ENCODE measurements at regions not wholly inside any gene's neighbourhood (a gene's known extent, or its start where the extent isn't known, plus 50 kb on each side); places are given as distances from the start of the nearest gene placed in this dataset.

GRCh38 chr13:53694814-53695532 lies 666.4 kb downstream of the OLFM4 start:
- peak; percentile 51 for TF ChIP-seq CTCF (conservative IDR thresholded peaks at IDR 0.05)
- peak overlapping the region; percentile 64 for H3K27ac ChIP-seq (ENCODE audit: low read depth, low read length)
- Mint-ChIP-seq H3K9me3 (peaks cover 3% of the 10 kb centered on the region), H3K27ac (no peak overlapping the region), H3K36me3 (ENCODE audit: low read depth) (no peaks in the 10 kb centered on the region), H3K4me1 (no peaks in the 10 kb centered on the region), H3K27me3 (ENCODE audit: insufficient read depth) (no peaks in the 10 kb centered on the region), H3K4me3 (no peak overlapping the region)
- WGBS, 2 experiments (ENCODE audit: insufficient coverage in 1 of 2, insufficient read length in 1 of 2), result 78 to 80% methylated on average over 1 to 2 of the region's 2 CpGs
- H3K4me3 ChIP-seq (ENCODE audit: low read length), result no peak overlapping the region
- H3K9ac ChIP-seq (ENCODE audit: extremely low read depth, low read length, poor library complexity, severe bottlenecking), result no peak overlapping the region
- no peaks in the 10 kb centered on the region for H3K36me3 ChIP-seq (ENCODE audit: control insufficient read depth, insufficient read depth, low read length)
- H3K27me3 ChIP-seq (ENCODE audit: control insufficient read depth, insufficient read depth, low read length, poor library complexity, severe bottlenecking), result no peaks in the 10 kb centered on the region
- peak; percentile 52 for DNase-seq
- no peaks in the 10 kb centered on the region for H3K4me1 ChIP-seq (ENCODE audit: control insufficient read depth, insufficient read depth, low read length)
- no peaks in the 10 kb centered on the region for H3K9me3 ChIP-seq (ENCODE audit: control insufficient read depth, low read length)

GRCh38 chr13:53703371-53704080 lies 674.9 kb downstream of the OLFM4 start:
- no peaks in the 10 kb centered on the region for H3K36me3 Mint-ChIP-seq (ENCODE audit: low read depth)
- no peak for DNase-seq
- peaks cover 2% of the 10 kb centered on the region for H3K27me3 Mint-ChIP-seq (ENCODE audit: insufficient read depth)
- H3K4me1 Mint-ChIP-seq, result peaks cover 2% of the 10 kb centered on the region
- no peak overlapping the region for H3K27ac ChIP-seq (ENCODE audit: low read depth, low read length)
- H3K27ac Mint-ChIP-seq, result no peak overlapping the region
- no peaks in the 10 kb centered on the region for H3K36me3 ChIP-seq (ENCODE audit: control insufficient read depth, insufficient read depth, low read length)
- no peaks in the 10 kb centered on the region for H3K9me3 Mint-ChIP-seq
- WGBS, 2 experiments (ENCODE audit: insufficient coverage in 1 of 2, insufficient read length in 1 of 2), result no CpG with 5 or more reads among the region's 2 CpGs
- H3K4me1 ChIP-seq (ENCODE audit: control insufficient read depth, insufficient read depth, low read length), result no peaks in the 10 kb centered on the region
- no peaks in the 10 kb centered on the region for H3K9me3 ChIP-seq (ENCODE audit: control insufficient read depth, low read length)
- H3K4me3 ChIP-seq (ENCODE audit: low read length), result no peak overlapping the region
- TF ChIP-seq CTCF (conservative IDR thresholded peaks at IDR 0.05), result no peak
- H3K9ac ChIP-seq (ENCODE audit: extremely low read depth, low read length, poor library complexity, severe bottlenecking), result no peak overlapping the region
- no peaks in the 10 kb centered on the region for H3K27me3 ChIP-seq (ENCODE audit: control insufficient read depth, insufficient read depth, low read length, poor library complexity, severe bottlenecking)
- no peak overlapping the region for H3K4me3 Mint-ChIP-seq

GRCh38 chr13:53719281-53719680 lies 690.7 kb downstream of the OLFM4 start:
- Histone ChIP-seq H3K36me3 (ENCODE audit: control insufficient read depth, insufficient read depth, low read length) (no peaks in the 10 kb centered on the region), H3K9ac (ENCODE audit: extremely low read depth, low read length, poor library complexity, severe bottlenecking) (no peak overlapping the region), H3K4me3 (ENCODE audit: low read length) (no peak overlapping the region), H3K4me1 (ENCODE audit: control insufficient read depth, insufficient read depth, low read length) (no peaks in the 10 kb centered on the region), H3K27me3 (ENCODE audit: control insufficient read depth, insufficient read depth, low read length, poor library complexity, severe bottlenecking) (no peaks in the 10 kb centered on the region), H3K9me3 (ENCODE audit: control insufficient read depth, low read length) (peaks cover 5% of the 10 kb centered on the region), H3K27ac (ENCODE audit: low read depth, low read length) (no peak overlapping the region)
- Mint-ChIP-seq H3K4me3 (no peak overlapping the region), H3K27ac (no peak overlapping the region), H3K36me3 (ENCODE audit: low read depth) (no peaks in the 10 kb centered on the region), H3K9me3 (peaks cover 14% of the 10 kb centered on the region), H3K27me3 (ENCODE audit: insufficient read depth) (no peaks in the 10 kb centered on the region), H3K4me1 (peaks cover 2% of the 10 kb centered on the region)
- no peak for DNase-seq
- TF ChIP-seq CTCF (conservative IDR thresholded peaks at IDR 0.05), result no peak
